ENCODE measurements at regions not wholly inside any gene's neighbourhood (a gene's known extent, or its start where the extent isn't known, plus 50 kb on each side); places are given as distances from the start of the nearest gene placed in this dataset.

DNA sequence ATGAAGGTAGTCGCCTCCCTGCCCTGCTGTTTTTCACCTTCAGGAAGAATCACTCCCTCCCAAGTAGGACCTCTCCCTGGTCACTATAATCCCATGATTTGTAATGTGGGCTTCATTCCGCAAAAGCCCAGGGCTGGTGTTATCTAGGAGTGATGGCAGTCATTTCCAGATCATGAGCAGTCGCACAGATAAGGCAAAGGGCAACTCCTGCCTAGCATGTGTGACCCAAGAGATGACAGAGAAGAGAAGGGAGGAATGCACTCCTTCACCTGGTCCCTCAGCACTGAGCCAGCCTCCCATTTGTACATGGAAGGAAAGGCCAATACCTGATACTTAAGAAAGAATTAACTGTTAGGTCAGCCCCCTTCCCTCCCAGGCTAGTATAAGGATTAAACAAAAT is 102.9 kb downstream of the RPL27A start:
- no peaks in the 10 kb centered on the region for H3K9me3 ChIP-seq (ENCODE audit: low read length)
- no TSS peak for BruUV-seq (replicated peaks)
- TF ChIP-seq EZH2phosphoT487 (IDR thresholded peaks at IDR 0.05; ENCODE audit: borderline replicate concordance, low read depth, low read length), result no peak
- TF ChIP-seq, protein P1, sequence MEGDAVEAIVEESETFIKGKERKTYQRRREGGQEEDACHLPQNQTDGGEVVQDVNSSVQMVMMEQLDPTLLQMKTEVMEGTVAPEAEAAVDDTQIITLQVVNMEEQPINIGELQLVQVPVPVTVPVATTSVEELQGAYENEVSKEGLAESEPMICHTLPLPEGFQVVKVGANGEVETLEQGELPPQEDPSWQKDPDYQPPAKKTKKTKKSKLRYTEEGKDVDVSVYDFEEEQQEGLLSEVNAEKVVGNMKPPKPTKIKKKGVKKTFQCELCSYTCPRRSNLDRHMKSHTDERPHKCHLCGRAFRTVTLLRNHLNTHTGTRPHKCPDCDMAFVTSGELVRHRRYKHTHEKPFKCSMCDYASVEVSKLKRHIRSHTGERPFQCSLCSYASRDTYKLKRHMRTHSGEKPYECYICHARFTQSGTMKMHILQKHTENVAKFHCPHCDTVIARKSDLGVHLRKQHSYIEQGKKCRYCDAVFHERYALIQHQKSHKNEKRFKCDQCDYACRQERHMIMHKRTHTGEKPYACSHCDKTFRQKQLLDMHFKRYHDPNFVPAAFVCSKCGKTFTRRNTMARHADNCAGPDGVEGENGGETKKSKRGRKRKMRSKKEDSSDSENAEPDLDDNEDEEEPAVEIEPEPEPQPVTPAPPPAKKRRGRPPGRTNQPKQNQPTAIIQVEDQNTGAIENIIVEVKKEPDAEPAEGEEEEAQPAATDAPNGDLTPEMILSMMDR (conservative IDR thresholded peaks at IDR 0.05; ENCODE audit: low read length), result no peak
- ChIA-PET POLR2A (interaction anchor here (0.7 kb wide), 1 partner anchor 31 kb away, joined by 3 read pairs; no protein-coding TSS in a partner anchor), CTCF (ENCODE audit: unreplicated experiment) (no interaction called here)
- H3K4me2 ChIP-seq (ENCODE audit: low read length), result no peak overlapping the region
- H3K36me3 ChIP-seq (ENCODE audit: insufficient read depth, low read length), result no peaks in the 10 kb centered on the region
- no peaks in the 10 kb centered on the region for H3K9me2 ChIP-seq (ENCODE audit: insufficient read depth, low read length)
- no peak overlapping the region for H3K27ac ChIP-seq (ENCODE audit: low read depth, low read length, poor library complexity, severe bottlenecking)
- no peak overlapping the region for H2AFZ ChIP-seq (ENCODE audit: low read length)
- H3K4me3 ChIP-seq (ENCODE audit: low read depth, low read length, poor library complexity, severe bottlenecking), result no peak overlapping the region
- DNase-seq (ENCODE audit: low spot score), result no peak
- H3K79me2 ChIP-seq (ENCODE audit: insufficient read depth, low read depth, low read length), result no peaks in the 10 kb centered on the region
- H4K20me1 ChIP-seq (ENCODE audit: insufficient read depth, low read length), result no peaks in the 10 kb centered on the region
- no peaks in the 10 kb centered on the region for H3K4me1 ChIP-seq (ENCODE audit: insufficient read depth, low read length, poor library complexity, severe bottlenecking)
- intact Hi-C loops (cut with micrococcal nuclease; ENCODE audit: unreplicated experiment), result no loop called here

DNA sequence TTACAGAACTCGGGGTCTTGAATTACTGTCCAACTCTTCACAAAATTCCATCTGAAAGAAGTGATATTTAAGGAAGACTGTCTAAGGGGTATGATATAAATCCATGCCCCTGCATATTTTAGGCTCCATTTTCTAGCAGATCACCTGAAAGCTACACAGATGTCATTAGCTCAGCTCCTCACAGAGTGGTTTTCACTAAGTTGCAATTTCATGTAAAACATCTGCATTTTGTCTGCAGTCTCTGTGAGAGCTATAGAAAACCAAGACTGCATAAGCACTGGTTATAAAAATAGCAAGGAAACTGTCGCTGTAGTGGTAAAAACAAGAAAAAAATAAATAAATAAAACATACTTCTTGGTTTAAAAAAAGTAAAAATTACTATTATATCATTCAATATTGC is 103.4 kb downstream of the RPL27A start:
- Histone ChIP-seq H3K4me1 (ENCODE audit: insufficient read depth, low read length, poor library complexity, severe bottlenecking) (no peaks in the 10 kb centered on the region), H3K79me2 (ENCODE audit: insufficient read depth, low read depth, low read length) (no peaks in the 10 kb centered on the region), H3K27ac (ENCODE audit: low read depth, low read length, poor library complexity, severe bottlenecking) (no peak overlapping the region), H3K9me2 (ENCODE audit: insufficient read depth, low read length) (no peaks in the 10 kb centered on the region), H3K4me3 (ENCODE audit: low read depth, low read length, poor library complexity, severe bottlenecking) (no peak overlapping the region), H3K4me2 (ENCODE audit: low read length) (no peak overlapping the region), H3K9me3 (ENCODE audit: low read length) (no peaks in the 10 kb centered on the region), H3K36me3 (ENCODE audit: insufficient read depth, low read length) (no peaks in the 10 kb centered on the region), H4K20me1 (ENCODE audit: insufficient read depth, low read length) (no peaks in the 10 kb centered on the region), H2AFZ (ENCODE audit: low read length) (no peak overlapping the region)
- intact Hi-C loops (cut with micrococcal nuclease; ENCODE audit: unreplicated experiment), result no loop called here
- ChIA-PET POLR2A (interaction anchor here (0.7 kb wide), 1 partner anchor 30 kb away, joined by 3 read pairs; no protein-coding TSS in a partner anchor), CTCF (ENCODE audit: unreplicated experiment) (no interaction called here)
- no TSS peak for BruUV-seq (replicated peaks)
- DNase-seq (ENCODE audit: low spot score), result no peak
- TF ChIP-seq EZH2phosphoT487 (IDR thresholded peaks at IDR 0.05; ENCODE audit: borderline replicate concordance, low read depth, low read length), result no peak
- TF ChIP-seq, protein P1 (conservative IDR thresholded peaks at IDR 0.05; ENCODE audit: low read length), result no peak

DNA sequence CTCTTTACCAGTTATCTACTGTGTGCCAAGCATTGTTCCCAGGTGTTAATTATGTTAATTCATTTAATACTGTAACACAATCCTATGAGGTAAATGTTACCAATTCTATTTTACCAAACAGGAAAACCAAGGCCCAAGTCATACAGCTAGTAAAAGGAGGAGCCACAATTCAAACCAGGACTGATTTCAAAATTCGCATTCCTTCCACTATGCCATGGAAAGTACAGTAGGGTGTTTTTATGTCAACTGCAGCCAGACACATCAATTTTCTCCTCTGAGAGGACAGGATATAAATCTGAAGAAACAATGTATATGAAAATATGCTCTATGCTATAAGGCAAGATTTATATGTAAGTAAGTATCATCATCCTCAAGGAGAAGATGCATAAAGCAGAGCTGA is 104.3 kb downstream of the RPL27A start:
- DNase-seq (ENCODE audit: low spot score), result no peak
- no peak overlapping the region for H3K4me2 ChIP-seq (ENCODE audit: low read length)
- H3K27ac ChIP-seq (ENCODE audit: low read depth, low read length, poor library complexity, severe bottlenecking), result no peak overlapping the region
- CTCF ChIA-PET (ENCODE audit: unreplicated experiment), result no interaction called here
- no peaks in the 10 kb centered on the region for H3K36me3 ChIP-seq (ENCODE audit: insufficient read depth, low read length)
- no peaks in the 10 kb centered on the region for H3K9me3 ChIP-seq (ENCODE audit: low read length)
- H3K9me2 ChIP-seq (ENCODE audit: insufficient read depth, low read length), result no peaks in the 10 kb centered on the region
- H3K4me3 ChIP-seq (ENCODE audit: low read depth, low read length, poor library complexity, severe bottlenecking), result no peak overlapping the region
- TF ChIP-seq, protein P1 (conservative IDR thresholded peaks at IDR 0.05; ENCODE audit: low read length), result no peak
- TF ChIP-seq EZH2phosphoT487 (IDR thresholded peaks at IDR 0.05; ENCODE audit: borderline replicate concordance, low read depth, low read length), result no peak
- H3K4me1 ChIP-seq (ENCODE audit: insufficient read depth, low read length, poor library complexity, severe bottlenecking), result no peaks in the 10 kb centered on the region
- H3K79me2 ChIP-seq (ENCODE audit: insufficient read depth, low read depth, low read length), result no peaks in the 10 kb centered on the region
- intact Hi-C loops (cut with micrococcal nuclease; ENCODE audit: unreplicated experiment), result no loop called here
- POLR2A ChIA-PET, result interaction anchor here (0.6 kb wide), 1 partner anchor 12 kb away, joined by 5 read pairs; no protein-coding TSS in a partner anchor
- no TSS peak for BruUV-seq (replicated peaks)
- no peak overlapping the region for H2AFZ ChIP-seq (ENCODE audit: low read length)
- H4K20me1 ChIP-seq (ENCODE audit: insufficient read depth, low read length), result no peaks in the 10 kb centered on the region

Measured in OCI-LY7 (cell line).